GM12878 (cell line): ENCODE measurements at regions not wholly inside any gene's neighbourhood (a gene's known extent, or its start where the extent isn't known, plus 50 kb on each side); places are given as distances from the start of the nearest gene placed in this dataset.

Experiments used
- ATAC-seq: fragments of 200-7000 bp; cut with Tn5 transposase; 3 replicates; pipeline ENCODE4 v1.9.1; 2020; ENCODE audit warnings: mild to moderate bottlenecking, moderate library complexity
- BruUV-seq: library from RNA; stranded (reverse); fragments of 400-500 nt; replicated peaks from 2 replicates; lab custom pipeline; 2021; lab: Mats Ljungman, UMichigan
- CTCF ChIA-PET: fragments of 300-600 bp; sonication (Branson Sonifier 250); formaldehyde crosslinking; extraction: SDS; loops from one replicate; lab custom pipeline; 2021; ENCODE audit warnings: inconsistent platforms; lab: Yijun Ruan, JAX
- POLR2A ChIA-PET: fragments of 350-600 bp; formaldehyde crosslinking; extraction: SDS; loops from one replicate; lab custom pipeline; 2021; ENCODE audit warnings: inconsistent platforms; lab: Charles Lee
- RAD21 ChIA-PET: fragments of 300-600 bp; sonication (Branson Sonifier 250); formaldehyde crosslinking; loops from one replicate; lab custom pipeline; 2023; ENCODE audit warnings: antibody characterized with exemption; ENCODE audit not compliant: unreplicated experiment; lab: Charles Lee
- SMC1A ChIA-PET: fragments of 300-600 bp; sonication (Branson Sonifier 250); formaldehyde crosslinking; loops from one replicate; lab custom pipeline; 2023; ENCODE audit not compliant: unreplicated experiment, uncharacterized antibody; lab: Charles Lee
- DNase-seq: peaks from one replicate; pipeline ENCODE4 v3.0.0-alpha.2; 2011; ENCODE audit warnings: low read depth, low spot score
- FAIRE-seq: peaks from 3 replicates; lab custom pipeline; 2011; peaks lifted over from hg19 to GRCh38; lab: Jason Lieb, UNC
- H2AFZ ChIP-seq: 2 replicates; pipeline ENCODE4 v1.6.0; 2011; ENCODE audit warnings: low read depth, low read length, control low read depth; ENCODE audit not compliant: control insufficient read depth
- H3K27ac ChIP-seq: 2 replicates; pipeline ENCODE4 v1.5.1; 2011; ENCODE audit warnings: control low read depth; ENCODE audit not compliant: control insufficient read depth, insufficient read depth
- H3K27me3 ChIP-seq, 2 experiments: replicated peaks in 1 of 2; 2 replicates each; pipeline versions ENCODE4 v1.6.0 to v1.6.1; 2011; ENCODE audit warnings: low read length in 1 of 2; ENCODE audit not compliant: control insufficient read depth in 2 of 2, insufficient read depth in 2 of 2
- H3K36me3 ChIP-seq, 2 experiments: 2 replicates each; pipeline ENCODE4 v1.5.1; 2011; ENCODE audit warnings: low read length in 1 of 2; ENCODE audit not compliant: control insufficient read depth in 2 of 2, insufficient read depth in 2 of 2
- H3K4me1 ChIP-seq: 2 replicates; pipeline ENCODE4 v1.6.1; 2011; ENCODE audit warnings: mild to moderate bottlenecking, low read length, moderate library complexity, mixed read lengths; ENCODE audit not compliant: control insufficient read depth, insufficient read depth
- H3K4me2 ChIP-seq: 2 replicates; pipeline ENCODE4 v1.6.0; 2011; ENCODE audit warnings: control low read depth; ENCODE audit not compliant: control insufficient read depth, insufficient read depth
- H3K4me3 ChIP-seq: fragments of 200-600 bp; sonication (generic); 2 replicates; pipeline ENCODE4 v1.5.1; 2016
- H3K79me2 ChIP-seq: 2 replicates; pipeline ENCODE4 v1.6.0; 2011; ENCODE audit warnings: low read length; ENCODE audit not compliant: control insufficient read depth, insufficient read depth
- H3K9ac ChIP-seq: 2 replicates; pipeline ENCODE4 v1.8.0; 2011; ENCODE audit warnings: low read length, control low read depth, mixed read lengths; ENCODE audit not compliant: control insufficient read depth, insufficient read depth
- H3K9me3 ChIP-seq: replicated peaks from 3 replicates; pipeline ENCODE4 v1.5.1; 2011; ENCODE audit warnings: mild to moderate bottlenecking, low read length; ENCODE audit not compliant: control insufficient read depth, insufficient read depth
- H4K20me1 ChIP-seq: 2 replicates; pipeline ENCODE4 v1.6.0; 2011; ENCODE audit not compliant: control insufficient read depth, insufficient read depth
- CEBPB ChIP-seq, 2 experiments: fragments of 150-350 bp in 1 of 2; IDR thresholded peaks; 2 replicates each; pipeline ENCODE4 v1.6.1; 2012 to 2014; ENCODE audit warnings: low read depth in 2 of 2, low read length in 2 of 2, borderline replicate concordance in 1 of 2, inconsistent platforms in 1 of 2
- FOS ChIP-seq: IDR thresholded peaks from 3 replicates; pipeline ENCODE4 v1.6.1; 2011; ENCODE audit warnings: borderline replicate concordance; ENCODE audit not compliant: insufficient read length; ENCODE audit errors: extremely low read depth
- MYC ChIP-seq: IDR thresholded peaks from 2 replicates; pipeline ENCODE4 v1.6.1; 2011; ENCODE audit warnings: mild to moderate bottlenecking, low read length, moderate library complexity, inconsistent platforms; ENCODE audit not compliant: insufficient read depth, insufficient replicate concordance, insufficient read length, severe bottlenecking
- NRF1 ChIP-seq: conservative IDR thresholded peaks from 2 replicates; pipeline ENCODE4 v1.6.1; 2011; ENCODE audit warnings: mild to moderate bottlenecking, low read depth, low read length, improper control_type of control experiment
- POLR2AphosphoS5 ChIP-seq: IDR thresholded peaks from 2 replicates; pipeline ENCODE4 v1.6.1; 2011; ENCODE audit warnings: mild to moderate bottlenecking, low read length, inconsistent platforms
- SPI1 ChIP-seq: IDR thresholded peaks from 2 replicates; pipeline ENCODE4 v1.6.1; 2011; ENCODE audit warnings: low read depth, mild to moderate bottlenecking, low read length, moderate library complexity, borderline replicate concordance; ENCODE audit not compliant: insufficient read depth
- ZZZ3 ChIP-seq: IDR thresholded peaks from 2 replicates; pipeline ENCODE4 v1.6.1; 2011; ENCODE audit warnings: low read depth; ENCODE audit not compliant: control insufficient read depth, insufficient read length
- WGBS: methylation state at CpG from one replicate; pipeline ENCODE4 v1.1.6; 2016; ENCODE audit warnings: low lambda C conversion rate; ENCODE audit not compliant: insufficient replicate concordance, insufficient coverage; ENCODE audit errors: missing lambda C conversion rate; 5-methylcytosine and 5-hydroxymethylcytosine counted together
- in situ Hi-C: fragments of 300-500 bp; cut with MboI; formaldehyde crosslinking; loops from 9 replicates; pipeline ENCODE4 v1.14.3; 2018; ENCODE audit warnings: mixed read lengths
- intact Hi-C: fragments of 100-400 bp; cut with micrococcal nuclease; formaldehyde crosslinking; loops from one replicate; pipeline ENCODE4 v1.14.2; 2022; ENCODE audit not compliant: unreplicated experiment
- TF ChIP-seq, protein P1 (sequence below): IDR thresholded peaks from 2 replicates; pipeline ENCODE4 v1.6.1; 2011; ENCODE audit warnings: borderline replicate concordance, low read depth, mild to moderate bottlenecking, moderate library complexity, low read length; ENCODE audit not compliant: insufficient read depth, poor library complexity, severe bottlenecking
- TF ChIP-seq, protein P2 (sequence below): IDR thresholded peaks from 2 replicates; pipeline ENCODE4 v1.6.1; 2012; ENCODE audit warnings: low read length, inconsistent platforms
- TF ChIP-seq, protein P3 (sequence below): fragments of 450-650 bp; IDR thresholded peaks from 2 replicates; pipeline ENCODE4 v1.6.1; 2016; ENCODE audit warnings: mild to moderate bottlenecking

DNA sequence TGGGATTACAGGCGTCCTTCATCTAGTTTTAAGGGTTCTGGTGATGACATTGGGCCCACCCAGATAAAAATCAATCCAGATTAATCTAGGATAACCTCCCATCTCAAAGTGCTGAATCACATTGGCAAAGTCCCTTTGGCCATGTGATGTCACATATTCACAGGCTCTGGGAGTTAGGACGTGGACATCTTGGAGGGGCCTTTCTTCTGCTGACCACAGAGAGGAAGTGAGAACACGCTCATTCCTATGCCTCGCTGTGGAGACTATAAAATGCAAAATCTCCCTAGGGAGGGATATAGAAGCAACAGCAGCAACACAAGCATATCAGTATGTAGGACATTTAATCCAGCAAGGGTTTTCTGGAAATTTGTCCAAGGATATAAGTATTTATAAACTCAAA is 266.0 kb upstream of the PITRM1 start:
- in situ Hi-C loops = no loop called here
- Histone ChIP-seq H3K9me3 (no peaks in the 10 kb centered on the region; the same call in 1 of the 3 replicates), H3K4me2 (no peak overlapping the region), H3K4me1 (no peaks in the 10 kb centered on the region), H3K27ac (no peak overlapping the region), H3K4me3 (no peak overlapping the region), H2AFZ (no peak overlapping the region), H3K36me3 (no peaks in the 10 kb centered on the region), H3K27me3 (no peaks in the 10 kb centered on the region), H3K9ac (no peak overlapping the region), H3K79me2 (no peaks in the 10 kb centered on the region), H4K20me1 (no peaks in the 10 kb centered on the region)
- intact Hi-C loops = no loop called here
- ChIA-PET CTCF (no interaction called here), POLR2A (no interaction called here), SMC1A (no interaction called here), RAD21 (no interaction called here)
- WGBS = 9% methylated on average over 4 of the region's 4 CpGs
- TF ChIP-seq SPI1 = peak; percentile 31; the same call in 1 of the 2 replicates
- TF ChIP-seq MYC = no peak
- no TSS peak for BruUV-seq
- no peak for DNase-seq
- ATAC-seq = no peak
- no peak for FAIRE-seq

DNA sequence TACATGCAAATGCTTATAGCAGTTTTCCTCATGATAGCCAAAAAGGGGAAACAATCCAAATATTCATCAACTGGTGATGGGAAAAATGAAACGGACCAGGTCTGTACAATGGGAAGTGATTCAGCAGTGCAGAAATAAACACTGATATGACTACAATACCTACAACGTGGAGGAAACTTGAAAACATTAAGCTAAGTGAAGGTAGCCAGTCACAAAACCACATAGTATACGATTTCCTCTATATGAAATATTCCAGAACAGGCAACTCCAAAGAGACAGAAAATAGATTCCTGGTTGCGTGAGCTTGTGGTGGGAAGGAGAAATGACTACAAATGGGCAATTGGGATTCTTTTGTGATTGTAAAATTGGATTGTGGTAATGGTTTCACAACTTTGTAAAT is 263.1 kb upstream of the PITRM1 start:
- 25% methylated on average over 4 of the region's 4 CpGs for WGBS
- H2AFZ ChIP-seq = no peak overlapping the region
- DNase-seq (no peak), ATAC-seq (no peak), FAIRE-seq (no peak)
- no peak overlapping the region for H3K4me3 ChIP-seq
- ChIA-PET CTCF (no interaction called here), SMC1A (no interaction called here), RAD21 (no interaction called here), POLR2A (no interaction called here)
- no peaks in the 10 kb centered on the region for H3K4me1 ChIP-seq
- H3K36me3 ChIP-seq = no peaks in the 10 kb centered on the region
- BruUV-seq = no TSS peak
- H3K27ac ChIP-seq = no peak overlapping the region
- H3K27me3 ChIP-seq = no peaks in the 10 kb centered on the region
- no peak overlapping the region for H3K4me2 ChIP-seq
- no peak overlapping the region for H3K9ac ChIP-seq
- intact Hi-C loops (no loop called here), in situ Hi-C loops (no loop called here)
- no peaks in the 10 kb centered on the region for H3K79me2 ChIP-seq
- no peaks in the 10 kb centered on the region for H4K20me1 ChIP-seq
- H3K9me3 ChIP-seq = no peaks in the 10 kb centered on the region; the same call in 1 of the 3 replicates
- TF ChIP-seq POLR2AphosphoS5 (no peak), NRF1 (no peak), CEBPB (IDR thresholded peaks at IDR 0.05; ENCODE audit: borderline replicate concordance in 1 of 2, low read depth in 2 of 2, low read length in 2 of 2) (no peak), ZZZ3 (no peak), FOS (no peak), MYC (no peak)
- TF ChIP-seq, protein P1, sequence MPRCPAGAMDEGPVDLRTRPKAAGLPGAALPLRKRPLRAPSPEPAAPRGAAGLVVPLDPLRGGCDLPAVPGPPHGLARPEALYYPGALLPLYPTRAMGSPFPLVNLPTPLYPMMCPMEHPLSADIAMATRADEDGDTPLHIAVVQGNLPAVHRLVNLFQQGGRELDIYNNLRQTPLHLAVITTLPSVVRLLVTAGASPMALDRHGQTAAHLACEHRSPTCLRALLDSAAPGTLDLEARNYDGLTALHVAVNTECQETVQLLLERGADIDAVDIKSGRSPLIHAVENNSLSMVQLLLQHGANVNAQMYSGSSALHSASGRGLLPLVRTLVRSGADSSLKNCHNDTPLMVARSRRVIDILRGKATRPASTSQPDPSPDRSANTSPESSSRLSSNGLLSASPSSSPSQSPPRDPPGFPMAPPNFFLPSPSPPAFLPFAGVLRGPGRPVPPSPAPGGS = no peak
- TF ChIP-seq, protein P2, sequence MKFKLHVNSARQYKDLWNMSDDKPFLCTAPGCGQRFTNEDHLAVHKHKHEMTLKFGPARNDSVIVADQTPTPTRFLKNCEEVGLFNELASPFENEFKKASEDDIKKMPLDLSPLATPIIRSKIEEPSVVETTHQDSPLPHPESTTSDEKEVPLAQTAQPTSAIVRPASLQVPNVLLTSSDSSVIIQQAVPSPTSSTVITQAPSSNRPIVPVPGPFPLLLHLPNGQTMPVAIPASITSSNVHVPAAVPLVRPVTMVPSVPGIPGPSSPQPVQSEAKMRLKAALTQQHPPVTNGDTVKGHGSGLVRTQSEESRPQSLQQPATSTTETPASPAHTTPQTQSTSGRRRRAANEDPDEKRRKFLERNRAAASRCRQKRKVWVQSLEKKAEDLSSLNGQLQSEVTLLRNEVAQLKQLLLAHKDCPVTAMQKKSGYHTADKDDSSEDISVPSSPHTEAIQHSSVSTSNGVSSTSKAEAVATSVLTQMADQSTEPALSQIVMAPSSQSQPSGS = no peak
- TF ChIP-seq, protein P3, sequence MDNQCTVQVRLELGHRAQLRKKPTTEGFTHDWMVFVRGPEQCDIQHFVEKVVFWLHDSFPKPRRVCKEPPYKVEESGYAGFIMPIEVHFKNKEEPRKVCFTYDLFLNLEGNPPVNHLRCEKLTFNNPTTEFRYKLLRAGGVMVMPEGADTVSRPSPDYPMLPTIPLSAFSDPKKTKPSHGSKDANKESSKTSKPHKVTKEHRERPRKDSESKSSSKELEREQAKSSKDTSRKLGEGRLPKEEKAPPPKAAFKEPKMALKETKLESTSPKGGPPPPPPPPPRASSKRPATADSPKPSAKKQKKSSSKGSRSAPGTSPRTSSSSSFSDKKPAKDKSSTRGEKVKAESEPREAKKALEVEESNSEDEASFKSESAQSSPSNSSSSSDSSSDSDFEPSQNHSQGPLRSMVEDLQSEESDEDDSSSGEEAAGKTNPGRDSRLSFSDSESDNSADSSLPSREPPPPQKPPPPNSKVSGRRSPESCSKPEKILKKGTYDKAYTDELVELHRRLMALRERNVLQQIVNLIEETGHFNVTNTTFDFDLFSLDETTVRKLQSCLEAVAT = no peak
